Heart right ventricle (tissue), 16 donors: ENCODE measurements at regions not wholly inside any gene's neighbourhood (a gene's known extent, or its start where the extent isn't known, plus 50 kb on each side); places are given as distances from the start of the nearest gene placed in this dataset.

Experiments used
- ATAC-seq, 8 donors: fragments of 200-7000 bp; cut with Tn5 transposase; one replicate each; pipeline ENCODE4 v1.9.1; 2020; ENCODE audit warnings: mild to moderate bottlenecking in 8 of 8, moderate library complexity in 8 of 8, moderate number of reproducible peaks in 1 of 8
- DNase-seq, 2 donors: peaks; one replicate each; pipeline ENCODE4 v3.0.0-alpha.2; 2020
- H3K27ac ChIP-seq, 10 donors: fragments of 200-600 bp; sonication (generic) in 2 of 10; one replicate each; pipeline versions ENCODE4 v1.5.0 to v1.8.0; 2020 to 2022; ENCODE audit warnings: mild to moderate bottlenecking in 3 of 10
- H3K27me3 ChIP-seq, 7 donors: fragments of 200-600 bp; one replicate each; pipeline ENCODE4 v1.8.0; 2021 to 2022; ENCODE audit warnings: mild to moderate bottlenecking in 2 of 7
- H3K36me3 ChIP-seq, 9 donors: fragments of 200-600 bp; sonication (generic) in 1 of 9; one replicate each; pipeline versions ENCODE4 v1.5.0 to v1.8.0; 2020 to 2022; ENCODE audit warnings: mild to moderate bottlenecking in 2 of 9
- H3K4me1 ChIP-seq, 9 donors: fragments of 200-600 bp; sonication (generic) in 1 of 9; one replicate each; pipeline versions ENCODE4 v1.5.0 to v1.8.0; 2020 to 2022; ENCODE audit warnings: mild to moderate bottlenecking in 4 of 9
- H3K4me3 ChIP-seq, 10 donors: fragments of 200-600 bp; sonication (generic) in 2 of 10; one replicate each; pipeline versions ENCODE4 v1.5.0 to v1.8.0; 2020 to 2022; ENCODE audit warnings: mild to moderate bottlenecking in 7 of 10, moderate library complexity in 2 of 10
- H3K9me3 ChIP-seq, 11 donors: fragments of 200-600 bp in 10 of 11; sonication (generic) in 2 of 11; one replicate each; pipeline versions ENCODE4 v1.5.0 to v1.8.0; 2013 to 2022; ENCODE audit warnings: mild to moderate bottlenecking in 2 of 11, control low read depth in 1 of 11, moderate library complexity in 1 of 11
- WGBS, 2 donors: extraction: QIAGEN DNeasy Blood & Tissue Kit; methylation state at CpG; one replicate each; pipeline ENCODE4 v1.1.7; 2013; ENCODE audit warnings: inconsistent platforms in 1 of 2; 5-methylcytosine and 5-hydroxymethylcytosine counted together
- intact Hi-C, 10 donors: fragments of 100-400 bp; cut with DNase I; formaldehyde crosslinking; loops; one replicate each; pipeline versions ENCODE4 v1.11.1 to v1.14.2; 2022
- TF ChIP-seq, protein P1 (sequence below), 9 donors: fragments of 200-600 bp; sonication (generic) in 2 of 9; IDR thresholded peaks; one replicate each; pipeline versions ENCODE4 v1.5.0 to v1.8.0; 2021 to 2022; ENCODE audit warnings: antibody characterized with exemption in 9 of 9, mild to moderate bottlenecking in 5 of 9, moderate library complexity in 1 of 9
- donor health status: Arrhythmogenic right ventricular cardiomyopathy.
- donor health status: ischemic (EF 13 %, LVEDD 7.1; RV severe dilation, severe dysfunction).
- donor health status: healthy with polysubstance abuse.
- donor health status: DM: no; HTN: yes; CAD: no.
- donor health status: DM: no; HTN: no; CAD: no.
- donor health status: ischemic (EF 25% LVEDD 6.9; RV normal size, moderate dysfunction).
- donor health status: ischemic (EF 25% LVEDD 5.7; RV mildly dilated, moderate dysfunction).
- donor health status: healthy.
- donor health status: DM: yes; HTN: yes; CAD: no.
- donor health status: Ischemic cardiomyopathy.
- donor health status: ischemic (EF 35%, LVEDD 5.7; RV mildly dilated, moderate dysfunction).
- donor health status: nonischemic (EF 11% LVEDD 7.7; RV severe dilation, severe dysfunction).
- donor health status: DM: yes; HTN: yes; CAD: no.
- donor health status: PGD.
- donor health status: ischemic (EF 29% LVEDD 5.4; RV normal size, mild dysfunction).
- donor health status: nonischemic (EF 23%, LVEDD 6.1; RV moderate dilation, normal function).

DNA sequence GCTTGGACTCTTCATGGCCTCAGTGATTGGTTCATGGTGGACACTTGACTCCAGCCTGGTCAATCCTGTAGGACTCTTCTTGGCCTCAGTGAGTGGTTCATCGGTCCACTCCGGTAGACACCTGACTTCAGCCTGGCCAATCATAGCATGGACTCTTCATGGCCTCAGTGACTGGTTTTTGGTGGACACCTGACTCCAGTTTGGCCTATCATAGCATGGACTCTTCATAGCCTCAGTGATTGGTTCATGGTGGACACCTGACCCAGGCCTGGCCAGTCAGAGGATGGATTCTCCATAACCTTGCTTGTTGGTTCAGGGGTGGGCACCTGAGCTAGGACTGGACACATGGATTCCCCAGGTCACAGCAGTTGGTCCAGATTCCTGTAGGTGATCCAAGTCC, 106.0 kb upstream of the ERCC6L2 start:
- Histone ChIP-seq H3K27ac (no peak overlapping the region), H3K4me3 (no peak overlapping the region), H3K9me3 (no peaks in the 10 kb centered on the region), H3K27me3 (peaks cover 0 to 41% (median 24%) of the 10 kb centered on the region in 7 donors), H3K36me3 (no peaks in the 10 kb centered on the region), H3K4me1 (peaks cover 0 to 23% (median 8%) of the 10 kb centered on the region in 9 donors)
- ATAC-seq: no peak
- WGBS, 2 donors: 97 to 100% methylated on average over 2 of the region's 2 CpGs
- TF ChIP-seq, protein P1, sequence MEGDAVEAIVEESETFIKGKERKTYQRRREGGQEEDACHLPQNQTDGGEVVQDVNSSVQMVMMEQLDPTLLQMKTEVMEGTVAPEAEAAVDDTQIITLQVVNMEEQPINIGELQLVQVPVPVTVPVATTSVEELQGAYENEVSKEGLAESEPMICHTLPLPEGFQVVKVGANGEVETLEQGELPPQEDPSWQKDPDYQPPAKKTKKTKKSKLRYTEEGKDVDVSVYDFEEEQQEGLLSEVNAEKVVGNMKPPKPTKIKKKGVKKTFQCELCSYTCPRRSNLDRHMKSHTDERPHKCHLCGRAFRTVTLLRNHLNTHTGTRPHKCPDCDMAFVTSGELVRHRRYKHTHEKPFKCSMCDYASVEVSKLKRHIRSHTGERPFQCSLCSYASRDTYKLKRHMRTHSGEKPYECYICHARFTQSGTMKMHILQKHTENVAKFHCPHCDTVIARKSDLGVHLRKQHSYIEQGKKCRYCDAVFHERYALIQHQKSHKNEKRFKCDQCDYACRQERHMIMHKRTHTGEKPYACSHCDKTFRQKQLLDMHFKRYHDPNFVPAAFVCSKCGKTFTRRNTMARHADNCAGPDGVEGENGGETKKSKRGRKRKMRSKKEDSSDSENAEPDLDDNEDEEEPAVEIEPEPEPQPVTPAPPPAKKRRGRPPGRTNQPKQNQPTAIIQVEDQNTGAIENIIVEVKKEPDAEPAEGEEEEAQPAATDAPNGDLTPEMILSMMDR (IDR thresholded peaks at IDR 0.05): no peak
- DNase-seq: no peak
- intact Hi-C loops: no loop called here

DNA sequence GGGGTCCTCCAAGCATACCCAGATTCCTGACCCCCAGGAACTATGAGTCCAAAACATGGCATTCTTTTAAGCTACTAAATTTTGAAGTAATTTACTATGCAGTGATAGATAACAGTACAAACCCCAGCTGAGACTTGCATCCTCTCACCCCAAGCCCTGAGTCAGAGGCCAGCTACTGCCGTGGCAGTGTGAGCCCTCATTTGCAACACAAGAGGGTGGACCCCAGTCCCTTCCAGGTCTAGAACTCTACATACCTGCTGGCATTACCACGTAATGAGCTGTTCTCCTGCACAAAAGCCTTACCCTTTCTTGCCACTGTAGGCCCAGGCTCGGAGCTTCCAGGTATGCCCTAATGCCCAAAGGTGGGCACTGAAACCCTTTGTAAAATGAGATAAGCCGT, 108.6 kb upstream of the ERCC6L2 start:
- intact Hi-C loops: no loop called here
- TF ChIP-seq, protein P1 (IDR thresholded peaks at IDR 0.05): no peak
- no peak overlapping the region for H3K4me3 ChIP-seq
- no peak overlapping the region for H3K27ac ChIP-seq
- H3K4me1 ChIP-seq: peaks cover 0 to 13% (median 7%) of the 10 kb centered on the region in 9 donors
- WGBS, 2 donors: 93 to 95% methylated on average over 4 of the region's 4 CpGs
- H3K27me3 ChIP-seq: peaks cover 0 to 32% (median 19%) of the 10 kb centered on the region in 7 donors
- no peaks in the 10 kb centered on the region for H3K9me3 ChIP-seq
- DNase-seq (no peak), ATAC-seq (no peak)
- H3K36me3 ChIP-seq: no peaks in the 10 kb centered on the region

DNA sequence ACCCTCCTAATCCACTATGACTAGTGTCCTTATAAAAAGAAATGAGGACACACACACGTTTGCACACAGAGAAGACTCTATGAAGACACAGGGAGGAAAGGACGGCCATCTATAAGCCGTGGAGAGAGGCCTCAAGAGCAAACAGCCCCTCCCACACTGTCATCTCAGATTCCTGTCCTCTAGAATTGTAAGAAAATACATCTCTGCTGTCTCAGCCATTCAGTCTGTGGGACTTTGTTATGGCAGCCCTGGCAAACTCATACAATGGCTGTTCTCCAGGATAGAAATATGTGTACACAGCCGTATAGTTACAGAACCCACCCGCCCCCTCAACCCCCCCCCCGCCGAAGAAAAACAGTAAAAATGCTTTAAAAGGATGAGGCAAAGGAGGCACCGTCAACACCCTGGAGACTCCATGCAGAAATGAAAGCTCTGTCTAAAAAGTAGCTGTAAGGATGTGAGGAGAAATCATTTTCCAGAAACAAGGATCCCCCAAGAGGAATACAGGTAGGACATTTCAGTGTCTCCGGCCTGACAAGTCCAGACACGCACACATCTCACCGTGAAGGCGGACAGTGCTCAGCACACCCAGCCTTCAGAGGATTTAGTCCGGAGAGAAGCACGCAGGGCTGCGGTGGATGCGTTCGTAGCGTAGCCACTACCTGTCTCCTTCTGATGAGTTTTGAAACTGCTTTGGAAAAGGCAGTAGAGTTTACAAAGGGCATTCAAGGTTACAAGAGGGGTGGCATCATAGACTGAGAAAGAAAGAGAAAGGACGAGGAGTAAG, 110.8 kb upstream of the ERCC6L2 start:
- intact Hi-C loops: no loop called here
- Histone ChIP-seq H3K36me3 (no peaks in the 10 kb centered on the region), H3K4me3 (no peak overlapping the region), H3K9me3 (no peaks in the 10 kb centered on the region), H3K27me3 (peaks cover 0 to 14% (median 10%) of the 10 kb centered on the region in 7 donors), H3K27ac (no peak overlapping the region), H3K4me1 (no peaks in the 10 kb centered on the region)
- 63 to 69% methylated on average over 19 of the region's 19 CpGs for WGBS, 2 donors
- TF ChIP-seq, protein P1 (IDR thresholded peaks at IDR 0.05): no peak
- no peak for ATAC-seq
- DNase-seq: no peak

DNA sequence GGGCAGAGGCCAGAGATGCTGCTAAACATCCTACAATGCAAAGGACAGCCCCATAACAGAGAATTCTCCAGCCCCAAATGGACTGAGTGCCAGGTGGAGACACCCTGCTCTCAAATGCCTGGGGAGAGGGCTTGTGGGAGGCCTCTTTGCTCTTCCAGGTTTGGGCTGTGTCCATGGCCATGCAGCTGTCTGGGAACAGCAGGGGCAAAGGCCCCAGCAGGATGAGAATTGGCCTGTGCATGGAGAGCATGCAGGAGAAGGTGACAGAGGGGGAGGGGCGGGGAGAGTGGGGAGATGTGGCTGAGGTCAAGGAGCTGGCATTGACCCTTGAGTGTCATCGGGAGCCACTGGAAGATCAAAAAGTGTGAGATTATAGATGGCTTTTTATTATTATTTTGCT, 111.5 kb upstream of the ERCC6L2 start:
- TF ChIP-seq, protein P1 (IDR thresholded peaks at IDR 0.05): no peak
- Histone ChIP-seq H3K9me3 (no peaks in the 10 kb centered on the region), H3K36me3 (no peaks in the 10 kb centered on the region), H3K4me3 (no peak overlapping the region), H3K4me1 (no peaks in the 10 kb centered on the region), H3K27me3 (peaks cover 0 to 12% (median 4%) of the 10 kb centered on the region in 7 donors), H3K27ac (no peak overlapping the region)
- no peak for DNase-seq
- no peak for ATAC-seq
- WGBS, 2 donors: 81 to 86% methylated on average over 2 of the region's 2 CpGs
- intact Hi-C loops: no loop called here
